IPS DF 4.7 (cell line): ENCODE measurements at regions not wholly inside any gene's neighbourhood (a gene's known extent, or its start where the extent isn't known, plus 50 kb on each side); places are given as distances from the start of the nearest gene placed in this dataset.
"Not testable (repeated sequence)": the region's sequence is repeated elsewhere in the genome, so short reads cannot be mapped to it uniquely, and the experiment has no call there.

Experiments used
- DNase-seq: peaks from one replicate; pipeline ENCODE4 v3.0.0-alpha.2; 2013; ENCODE audit warnings: low spot score; ENCODE audit errors: extremely low read depth

DNA sequence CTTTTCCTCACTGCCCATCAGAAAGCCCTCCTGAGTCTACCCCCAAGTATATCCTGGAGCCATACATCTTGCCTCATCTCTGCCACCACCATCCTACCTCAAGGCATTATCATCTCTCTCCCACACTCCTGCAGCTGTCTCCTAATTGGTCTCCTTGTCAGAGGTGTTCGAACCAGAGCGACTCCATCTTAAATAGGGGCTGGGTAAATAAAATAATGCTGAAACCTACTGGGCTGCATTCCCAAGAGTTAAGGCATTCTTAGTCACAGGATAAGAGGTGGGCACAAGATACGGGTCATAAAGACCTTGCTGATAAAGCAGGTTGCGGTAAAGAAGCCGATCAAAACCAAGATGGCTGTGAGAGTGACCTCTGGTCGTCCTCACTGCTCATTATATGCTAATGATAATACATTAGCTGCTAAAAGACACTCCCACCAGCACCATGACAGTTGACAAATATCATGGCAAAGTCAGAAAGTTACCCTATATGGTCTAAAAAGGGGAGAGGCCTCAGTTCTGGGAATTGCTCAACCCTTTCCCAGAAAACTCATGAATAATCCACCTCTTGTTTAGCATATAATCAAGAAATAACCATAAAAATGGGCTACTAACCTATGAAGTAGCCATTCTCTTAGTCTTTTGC, 97.0 kb upstream of the C16orf82 start:
- DNase-seq, result no peak

DNA sequence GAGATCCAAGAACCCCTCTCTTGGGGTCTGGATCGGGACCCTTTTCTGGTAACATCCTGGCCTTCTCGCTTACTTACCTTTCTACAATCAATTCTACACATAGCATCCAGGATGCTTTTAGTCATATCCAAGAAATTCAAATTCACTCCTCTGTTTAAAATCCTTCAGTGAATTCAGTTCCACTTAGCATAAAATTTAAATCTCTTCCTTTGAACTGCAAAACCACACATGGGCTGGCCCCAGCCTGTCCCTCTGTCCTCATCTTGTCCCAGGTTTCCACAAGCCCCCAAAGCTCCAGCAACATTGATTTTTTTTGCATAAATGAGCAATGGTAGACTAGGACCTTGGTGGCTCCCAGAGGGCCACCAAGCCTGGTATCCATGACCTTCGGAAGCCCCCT, 96.4 kb upstream of the C16orf82 start:
- DNase-seq, result no peak

DNA sequence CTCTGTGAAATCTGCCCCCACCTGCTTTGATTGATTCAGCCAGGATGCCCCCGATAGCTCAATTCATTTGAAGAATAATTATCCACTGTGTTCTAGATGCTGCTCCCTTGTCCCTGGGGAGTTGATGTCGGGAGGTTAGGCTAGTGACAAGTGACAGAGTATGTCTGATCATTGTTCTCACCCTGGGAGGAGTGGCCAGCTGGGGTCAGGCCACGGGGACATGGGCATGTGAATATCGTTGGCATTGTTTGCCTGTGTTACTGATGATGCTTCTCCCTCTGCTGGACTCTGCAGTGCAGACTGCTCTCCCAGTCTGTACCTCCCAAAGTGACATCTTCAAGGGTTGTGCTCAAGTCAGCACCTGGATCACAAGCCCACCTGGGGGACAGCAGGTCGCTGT, 89.9 kb upstream of the C16orf82 start:
- no peak for DNase-seq

DNA sequence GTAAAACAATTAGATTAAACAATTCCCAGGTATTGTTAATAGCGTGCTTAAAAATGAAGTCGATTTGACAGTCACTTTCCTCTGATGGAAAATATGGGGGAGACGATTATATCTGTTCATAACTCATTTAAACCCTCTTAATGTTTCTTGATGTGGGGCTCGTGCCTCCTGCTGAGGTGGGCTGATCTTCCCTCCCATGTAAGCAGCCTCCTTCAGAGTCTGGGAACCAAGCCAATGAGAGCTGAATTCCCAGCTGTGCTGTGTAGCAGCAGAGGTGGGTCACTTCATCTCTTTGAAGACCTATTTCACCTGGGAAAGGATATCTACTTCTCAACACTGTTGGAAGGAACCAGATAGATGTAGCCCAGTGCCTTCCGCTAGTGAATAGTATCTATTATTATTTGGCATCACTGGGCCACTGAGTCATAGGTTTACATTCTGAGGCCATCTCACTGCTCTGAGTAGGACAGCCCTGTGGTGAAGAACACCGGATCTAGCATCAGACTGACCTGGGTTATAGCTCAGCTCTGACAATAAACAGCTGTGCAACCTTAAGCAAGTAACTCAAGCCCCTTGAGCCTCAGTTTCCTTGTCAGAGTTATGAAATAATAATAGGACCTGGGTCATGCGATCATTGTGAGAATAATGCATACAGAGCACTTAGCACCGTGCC, 85.3 kb upstream of the C16orf82 start:
- DNase-seq, result no peak

DNA sequence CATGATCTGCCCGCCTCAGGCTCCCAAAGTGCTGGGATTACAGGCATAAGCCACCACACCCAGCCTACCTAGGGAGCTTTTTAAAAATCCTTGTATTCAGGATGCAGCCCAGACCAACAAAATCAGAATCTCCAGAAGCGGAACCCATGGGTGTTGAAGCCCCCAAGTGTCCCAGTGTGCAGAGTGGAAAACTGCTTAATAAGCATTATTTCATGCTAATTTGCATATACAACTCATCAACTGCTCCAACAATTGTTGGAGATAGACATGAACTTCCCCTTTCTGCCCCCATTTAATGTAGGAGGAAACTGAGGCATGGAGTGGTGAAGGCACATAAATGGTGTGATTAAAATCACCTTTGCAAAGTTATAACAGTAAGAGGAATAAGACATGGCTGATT, 84.3 kb upstream of the C16orf82 start:
- DNase-seq, result no peak

DNA sequence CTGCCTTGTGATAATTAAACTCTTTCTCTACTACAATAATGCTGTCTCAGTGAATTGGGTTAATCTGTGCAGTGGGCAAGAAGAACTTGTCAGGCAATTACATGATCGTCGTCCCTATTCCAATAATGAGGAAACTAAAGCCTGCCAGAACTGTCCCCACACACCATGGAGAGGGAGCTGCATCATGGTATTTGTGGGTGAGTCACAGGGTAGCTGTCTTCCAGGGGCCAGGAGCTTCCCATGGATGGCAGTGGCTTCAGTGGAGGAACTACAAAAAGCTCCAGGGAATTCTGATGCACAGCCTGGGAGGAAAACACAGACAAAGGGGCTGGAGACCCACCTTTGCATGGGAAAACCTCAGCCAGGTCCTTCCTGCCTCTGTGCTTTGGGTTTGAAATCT, 83.3 kb upstream of the C16orf82 start:
- no peak for DNase-seq

DNA sequence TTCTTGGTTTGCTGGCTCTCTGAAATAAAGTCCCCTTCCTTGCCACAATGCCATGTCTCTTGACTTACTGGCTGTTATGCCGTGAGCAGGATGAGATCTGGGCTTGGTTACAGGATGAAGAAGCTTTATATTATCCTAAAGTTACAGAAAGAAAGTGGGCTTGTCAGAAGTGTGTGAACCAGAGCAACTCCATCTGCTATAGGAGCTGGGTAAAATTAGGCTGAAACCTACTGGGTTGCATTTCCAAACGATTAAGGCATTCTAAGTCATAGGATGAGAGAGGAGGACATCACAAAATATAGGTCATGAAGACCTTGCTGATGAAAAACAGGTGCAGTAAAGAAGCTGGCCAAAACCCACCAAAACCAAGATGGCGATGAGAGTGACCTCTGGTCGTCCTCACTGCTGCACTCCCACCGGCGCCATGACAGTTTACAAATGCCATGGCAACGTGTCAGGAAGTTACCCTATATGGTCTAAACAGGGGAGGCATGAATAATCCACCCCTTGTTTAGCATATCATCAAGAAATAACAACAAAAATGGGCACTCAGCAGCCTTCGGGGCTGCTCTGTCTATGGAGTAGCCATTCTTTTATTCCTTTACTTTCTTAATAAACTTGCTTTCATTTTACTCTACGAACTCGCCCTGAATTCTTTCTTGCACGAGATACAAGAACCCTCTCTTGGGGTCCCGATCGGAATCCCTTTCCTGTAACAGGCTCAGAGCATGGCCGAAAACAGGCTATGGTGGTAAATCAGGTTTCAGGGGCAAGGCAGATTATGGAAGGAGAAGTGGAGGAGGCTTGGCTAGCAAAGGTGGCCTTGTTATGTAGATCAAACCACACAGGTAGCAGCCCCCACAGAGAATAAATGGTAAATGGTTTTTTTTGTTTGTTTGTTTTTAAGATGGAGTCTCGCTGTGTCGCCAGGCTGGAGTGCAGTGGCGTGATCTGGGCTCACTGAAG, 81.3 kb upstream of the C16orf82 start:
- no peak for DNase-seq

DNA sequence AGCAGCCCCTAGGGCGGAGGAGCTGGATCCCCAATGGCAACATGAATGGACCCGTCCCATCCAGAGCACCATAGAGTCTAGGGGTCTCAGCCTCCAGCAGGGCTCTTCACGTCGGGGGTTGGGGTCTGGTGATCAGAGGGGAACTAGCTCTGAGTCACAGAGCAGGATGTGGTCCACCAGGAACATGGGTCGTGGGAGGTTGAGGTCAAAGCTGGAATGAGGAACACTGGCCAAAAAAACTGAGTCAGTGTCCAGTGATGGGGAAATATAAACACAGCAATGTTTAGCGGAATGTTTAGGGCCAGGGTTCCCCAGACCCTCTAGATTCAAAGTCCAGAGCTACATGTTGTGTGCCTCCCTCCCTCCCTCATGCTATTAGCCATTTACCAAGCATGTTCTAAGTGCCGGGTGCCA, 79.1 kb upstream of the C16orf82 start:
- no peak for DNase-seq

DNA sequence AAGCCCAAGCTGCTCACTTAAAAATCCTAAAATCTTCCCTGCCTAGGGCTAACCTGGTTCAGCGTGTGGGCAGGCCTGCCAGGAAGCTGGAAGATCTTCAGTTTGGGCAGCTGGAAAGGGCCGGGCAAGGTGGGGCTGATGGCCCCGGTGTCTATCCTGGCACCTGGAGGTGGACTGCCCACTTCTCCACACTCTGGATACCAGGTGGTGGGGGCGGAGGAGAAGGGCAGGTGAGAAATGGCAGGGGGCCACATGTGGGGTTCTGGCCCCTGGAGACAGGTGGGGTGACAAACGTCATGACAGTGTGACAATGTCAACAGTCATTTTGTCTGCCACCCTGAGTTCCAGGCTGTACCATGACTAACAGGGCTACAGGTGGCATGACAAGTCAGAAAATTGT, 78.5 kb upstream of the C16orf82 start:
- DNase-seq, result no peak

DNA sequence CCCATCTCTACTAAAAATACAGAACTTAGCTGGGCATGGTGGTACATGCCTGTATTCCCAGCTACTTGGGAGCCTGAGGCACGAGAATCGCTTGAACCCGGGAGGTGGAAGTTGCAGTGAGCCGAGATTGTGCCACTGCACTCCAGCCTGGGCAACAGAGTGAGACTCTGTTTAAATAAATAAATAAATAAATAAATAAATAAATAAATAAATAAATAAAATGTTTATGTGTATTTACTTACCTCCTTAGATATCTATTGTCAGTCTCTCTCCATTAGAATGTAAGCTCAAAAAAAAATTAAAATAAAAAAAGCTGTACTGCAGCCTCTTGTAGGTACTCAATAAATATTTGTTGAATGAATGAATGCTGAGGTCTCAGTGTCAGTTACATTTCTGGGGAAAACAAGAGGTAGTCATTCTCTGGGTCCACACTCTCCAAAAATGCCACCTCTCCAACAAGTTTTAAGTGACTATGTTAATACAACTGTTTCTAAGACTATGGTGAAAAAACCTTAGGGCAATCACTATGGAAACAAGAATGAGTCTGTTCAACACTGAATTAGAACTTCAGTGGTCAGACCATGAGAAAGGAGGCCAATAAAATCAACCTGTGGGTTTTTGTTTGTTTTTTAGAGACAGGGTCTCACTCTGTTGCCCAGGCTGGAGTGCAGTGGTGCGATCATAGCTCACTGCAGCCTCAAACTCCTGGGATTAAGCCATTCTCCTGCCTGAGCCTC, 76.2 kb upstream of the C16orf82 start:
- not testable (repeated sequence) for DNase-seq

DNA sequence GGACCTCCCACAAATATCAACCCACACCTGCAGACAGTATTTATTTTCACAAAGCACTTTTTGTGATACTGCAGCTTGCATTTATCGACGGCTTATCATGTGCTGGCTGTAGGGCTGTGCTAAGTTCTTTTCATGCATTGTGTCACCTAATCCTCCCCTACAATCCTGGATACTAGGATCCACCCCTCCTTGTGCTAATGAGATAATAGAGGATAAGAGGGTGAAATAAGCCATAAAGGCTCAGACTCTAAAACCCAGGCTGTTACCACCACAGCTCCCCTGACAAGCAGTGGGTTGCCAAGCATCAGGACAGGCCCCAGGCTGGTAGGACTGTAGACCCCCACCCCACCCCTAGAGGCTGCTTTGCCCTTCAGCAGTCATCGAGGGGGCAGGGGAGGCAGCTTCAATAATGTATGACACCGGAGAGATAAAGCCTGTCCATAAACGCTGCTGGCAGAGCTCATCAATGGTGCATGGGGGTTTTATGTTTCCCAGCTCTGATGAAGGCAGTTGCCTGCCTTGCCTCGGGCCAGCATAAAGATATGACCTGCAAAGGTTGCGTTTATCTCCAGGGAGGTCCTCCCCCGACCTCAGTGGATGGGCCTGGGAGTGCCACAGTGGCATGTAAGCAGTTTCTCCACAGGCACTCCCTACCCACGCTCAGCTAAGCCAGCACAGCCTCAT, 73.9 kb upstream of the C16orf82 start:
- no peak for DNase-seq

DNA sequence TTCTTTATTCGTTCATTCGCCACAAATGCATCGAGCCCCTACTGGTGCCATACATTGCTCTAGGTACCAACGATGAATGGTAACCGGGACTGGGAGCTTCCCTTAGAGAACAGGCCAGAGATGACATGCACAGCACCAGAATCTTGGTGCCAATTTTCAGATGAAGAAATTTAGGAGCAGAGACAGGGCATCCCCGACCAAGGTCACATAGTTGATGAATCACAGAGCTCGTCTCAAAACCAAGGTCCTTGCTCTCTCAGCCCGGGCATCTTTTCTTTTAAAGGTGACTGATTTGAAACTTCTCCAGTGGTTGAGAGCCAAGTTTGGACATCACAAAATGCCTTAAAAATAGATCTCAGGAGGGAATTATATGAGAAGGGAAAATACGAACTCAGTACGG, 73.2 kb upstream of the C16orf82 start:
- DNase-seq, result no peak

DNA sequence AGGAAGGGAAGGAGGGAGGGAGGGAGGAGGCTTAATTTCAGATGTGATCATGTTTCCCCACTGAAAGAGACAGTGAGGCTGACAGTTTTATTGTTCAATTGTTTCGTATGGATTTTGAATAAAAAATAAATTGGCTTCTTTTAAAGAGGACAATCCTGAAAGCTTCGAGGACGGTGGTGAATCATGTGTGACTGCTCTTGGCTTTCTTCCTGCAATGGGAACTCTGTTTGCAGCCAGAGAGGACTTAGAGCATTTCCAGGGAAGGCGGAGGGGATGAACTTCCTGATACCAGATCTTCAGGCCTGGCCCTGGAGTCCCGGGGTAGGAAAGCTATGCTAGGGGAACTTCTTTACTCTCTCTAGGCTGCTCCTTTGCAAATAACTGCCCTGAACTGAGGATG, 72.8 kb upstream of the C16orf82 start:
- DNase-seq, result no peak

DNA sequence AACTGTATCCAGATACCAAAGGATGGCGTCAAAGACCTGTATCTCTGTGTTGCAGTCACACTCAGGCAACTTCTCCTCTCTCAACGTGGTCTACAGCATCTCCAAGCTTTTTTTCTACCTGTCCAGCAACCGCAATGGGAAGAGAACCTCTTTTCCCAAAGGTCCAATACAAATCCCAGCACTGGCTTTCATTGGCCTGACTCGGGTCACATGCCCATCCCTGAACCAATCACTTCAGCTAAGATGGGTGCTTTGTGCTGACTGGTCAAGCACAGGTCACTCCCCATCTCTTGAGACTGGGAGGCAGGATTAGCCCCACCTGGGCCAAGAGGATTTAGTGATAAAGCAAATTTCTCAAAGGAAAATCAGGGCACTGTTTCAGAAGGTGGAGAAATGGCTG, 71.2 kb upstream of the C16orf82 start:
- DNase-seq, result no peak

DNA sequence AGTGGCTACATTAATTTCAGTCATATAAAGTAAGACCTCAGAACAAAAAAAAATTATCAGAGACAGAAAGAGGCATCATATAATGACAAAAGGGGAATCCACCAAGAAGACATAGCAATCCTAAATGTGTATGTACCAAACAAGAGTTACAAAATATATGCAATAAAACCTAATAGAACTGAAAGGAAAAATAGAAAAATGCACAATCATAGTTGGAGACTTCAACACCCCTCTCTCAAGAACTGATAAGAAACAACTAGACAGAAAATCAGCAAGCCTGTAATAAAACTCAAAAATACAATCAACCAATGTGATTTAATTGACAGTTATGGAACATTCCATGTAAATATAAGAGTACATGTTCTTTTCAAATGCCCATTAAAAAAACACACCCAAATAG, 61.3 kb upstream of the C16orf82 start:
- no peak for DNase-seq
